Caco-2 (cell line): ENCODE measurements at regions not wholly inside any gene's neighbourhood (a gene's known extent, or its start where the extent isn't known, plus 50 kb on each side); places are given as distances from the start of the nearest gene placed in this dataset.

Experiments
- BruUV-seq: library from RNA; stranded (reverse); fragments of 400-500 nt; replicated peaks from 2 replicates; lab custom pipeline; 2021; lab: Mats Ljungman, UMichigan
- CTCF ChIA-PET: fragments of 300-600 bp; sonication (Branson Sonifier 250); formaldehyde crosslinking; loops from one replicate; lab custom pipeline; 2022; ENCODE audit warnings: antibody characterized with exemption; lab: Charles Lee
- POLR2A ChIA-PET: fragments of 300-600 bp; sonication (Branson Sonifier 250); formaldehyde crosslinking; loops from one replicate; lab custom pipeline; 2022; ENCODE audit warnings: antibody characterized with exemption; lab: Charles Lee
- DNase-seq, 2 experiments: peaks; one replicate each; pipeline versions ENCODE4 v3.0.0 to v3.0.0-alpha.2; 2020 to 2022
- H3K27me3 ChIP-seq: replicated peaks from 2 replicates; pipeline ENCODE4 v1.6.0; 2011; ENCODE audit warnings: low read length; ENCODE audit not compliant: control insufficient read depth, insufficient read depth
- H3K36me3 ChIP-seq: 2 replicates; pipeline ENCODE4 v1.5.1; 2011; ENCODE audit warnings: low read length; ENCODE audit not compliant: control insufficient read depth, insufficient read depth
- H3K4me1 ChIP-seq: fragments of 250-450 bp; sonication (Bioruptor Pico); 2 replicates; pipeline ENCODE4 v1.5.1; 2020; ENCODE audit warnings: mild to moderate bottlenecking
- H3K4me3 ChIP-seq: 2 replicates; pipeline ENCODE4 v1.5.1; 2011; ENCODE audit warnings: low read depth, mild to moderate bottlenecking, control low read depth, low read length
- H3K9me3 ChIP-seq: fragments of 250-450 bp; sonication (Bioruptor Pico); 2 replicates; pipeline ENCODE4 v1.5.1; 2020; ENCODE audit warnings: mild to moderate bottlenecking, moderate library complexity
- H3K27ac Mint-ChIP-seq: one replicate; pipeline ENCODE4 v1.8.0; 2022; ENCODE audit warnings: mixed read lengths; ENCODE audit not compliant: unreplicated experiment
- H3K27me3 Mint-ChIP-seq: one replicate; pipeline ENCODE4 v1.8.0; 2022; ENCODE audit warnings: mixed read lengths; ENCODE audit not compliant: insufficient read depth, unreplicated experiment
- H3K36me3 Mint-ChIP-seq: one replicate; pipeline ENCODE4 v1.8.0; 2022; ENCODE audit warnings: mild to moderate bottlenecking, mixed read lengths; ENCODE audit not compliant: insufficient read depth, unreplicated experiment
- H3K4me1 Mint-ChIP-seq: one replicate; pipeline ENCODE4 v1.8.0; 2022; ENCODE audit warnings: low read depth, mixed read lengths; ENCODE audit not compliant: unreplicated experiment
- H3K4me3 Mint-ChIP-seq: one replicate; pipeline ENCODE4 v1.8.0; 2022; ENCODE audit warnings: mild to moderate bottlenecking, moderate library complexity, mixed read lengths; ENCODE audit not compliant: unreplicated experiment
- H3K9me3 Mint-ChIP-seq: one replicate; pipeline ENCODE4 v1.8.0; 2022; ENCODE audit warnings: mixed read lengths; ENCODE audit not compliant: unreplicated experiment
- intact Hi-C: fragments of 100-400 bp; cut with micrococcal nuclease; formaldehyde crosslinking; loops from one replicate; pipeline ENCODE4 v1.10.0; 2022; ENCODE audit not compliant: unreplicated experiment
- TF ChIP-seq, protein P1 (sequence below), 2 experiments: fragments of 200-600 bp in 1 of 2; IDR thresholded peaks; 1 replicate in 1 of 2; 2 replicates in 1 of 2; pipeline versions ENCODE4 v1.5.1 to v1.8.0; 2011 to 2022; ENCODE audit warnings: antibody characterized with exemption in 1 of 2, control low read depth in 1 of 2, inconsistent platforms in 1 of 2, low read depth in 1 of 2, low read length in 1 of 2, mild to moderate bottlenecking in 1 of 2, moderate library complexity in 1 of 2; ENCODE audit not compliant: insufficient read depth in 1 of 2, severe bottlenecking in 1 of 2, unreplicated experiment in 1 of 2

DNA sequence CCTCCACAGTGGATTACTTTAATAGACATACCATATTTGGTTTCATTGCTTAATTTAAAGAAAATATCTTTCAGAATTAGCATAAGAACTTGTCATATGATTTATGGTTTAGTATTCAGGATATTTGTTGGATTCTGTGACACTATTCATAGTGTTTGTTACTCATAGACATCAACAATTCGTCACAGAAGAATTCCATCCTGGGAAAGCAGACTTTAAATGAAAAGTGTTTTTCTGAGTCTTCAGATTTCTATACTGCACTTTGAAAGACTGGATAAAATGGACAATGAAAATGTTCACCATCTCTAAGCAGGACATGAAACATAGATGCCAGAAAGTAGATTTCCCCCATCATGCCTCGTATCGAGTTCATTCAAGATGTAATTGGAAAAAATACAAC, 435.6 kb upstream of the ONECUT1 start:
- H3K9me3 ChIP-seq = no peaks in the 10 kb centered on the region
- no peak overlapping the region for H3K27ac Mint-ChIP-seq
- H3K36me3 ChIP-seq = no peaks in the 10 kb centered on the region
- no peaks in the 10 kb centered on the region for H3K36me3 Mint-ChIP-seq
- peaks cover 2% of the 10 kb centered on the region for H3K27me3 Mint-ChIP-seq
- TF ChIP-seq, protein P1, sequence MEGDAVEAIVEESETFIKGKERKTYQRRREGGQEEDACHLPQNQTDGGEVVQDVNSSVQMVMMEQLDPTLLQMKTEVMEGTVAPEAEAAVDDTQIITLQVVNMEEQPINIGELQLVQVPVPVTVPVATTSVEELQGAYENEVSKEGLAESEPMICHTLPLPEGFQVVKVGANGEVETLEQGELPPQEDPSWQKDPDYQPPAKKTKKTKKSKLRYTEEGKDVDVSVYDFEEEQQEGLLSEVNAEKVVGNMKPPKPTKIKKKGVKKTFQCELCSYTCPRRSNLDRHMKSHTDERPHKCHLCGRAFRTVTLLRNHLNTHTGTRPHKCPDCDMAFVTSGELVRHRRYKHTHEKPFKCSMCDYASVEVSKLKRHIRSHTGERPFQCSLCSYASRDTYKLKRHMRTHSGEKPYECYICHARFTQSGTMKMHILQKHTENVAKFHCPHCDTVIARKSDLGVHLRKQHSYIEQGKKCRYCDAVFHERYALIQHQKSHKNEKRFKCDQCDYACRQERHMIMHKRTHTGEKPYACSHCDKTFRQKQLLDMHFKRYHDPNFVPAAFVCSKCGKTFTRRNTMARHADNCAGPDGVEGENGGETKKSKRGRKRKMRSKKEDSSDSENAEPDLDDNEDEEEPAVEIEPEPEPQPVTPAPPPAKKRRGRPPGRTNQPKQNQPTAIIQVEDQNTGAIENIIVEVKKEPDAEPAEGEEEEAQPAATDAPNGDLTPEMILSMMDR (IDR thresholded peaks at IDR 0.05; ENCODE audit: insufficient read depth in 1 of 2, low read depth in 1 of 2, low read length in 1 of 2, severe bottlenecking in 1 of 2, unreplicated experiment in 1 of 2) = no peak
- H3K4me3 Mint-ChIP-seq = no peak overlapping the region
- H3K4me3 ChIP-seq = no peak overlapping the region
- DNase-seq = no peak
- CTCF ChIA-PET = no interaction called here
- intact Hi-C loops = loop anchor here (2.0 kb wide), 1 partner anchor 65 kb away; no protein-coding TSS in a partner anchor
- no peaks in the 10 kb centered on the region for H3K27me3 ChIP-seq
- no TSS peak for BruUV-seq
- H3K4me1 Mint-ChIP-seq = no peaks in the 10 kb centered on the region
- no peaks in the 10 kb centered on the region for H3K4me1 ChIP-seq
- POLR2A ChIA-PET = no interaction called here
- no peaks in the 10 kb centered on the region for H3K9me3 Mint-ChIP-seq

DNA sequence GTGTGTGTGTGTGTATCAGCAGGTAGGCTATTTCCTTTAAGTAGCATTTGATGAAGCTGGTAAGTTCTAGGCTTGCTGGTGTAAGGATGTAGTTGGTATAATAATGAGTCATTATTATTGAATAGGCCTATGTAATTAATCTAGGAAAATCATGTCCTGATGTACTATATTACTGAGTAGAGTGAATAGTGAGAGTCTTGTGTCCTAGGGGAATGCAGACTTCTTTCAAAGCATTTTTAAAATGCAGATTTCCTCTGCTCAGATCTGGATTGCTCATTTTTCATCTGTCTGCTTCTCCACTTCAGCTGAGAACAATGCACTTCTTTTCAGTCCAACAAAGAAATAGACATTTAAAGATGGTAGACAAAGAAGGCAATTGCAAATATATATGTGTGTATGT, 434.2 kb upstream of the ONECUT1 start:
- TF ChIP-seq, protein P1 (IDR thresholded peaks at IDR 0.05; ENCODE audit: insufficient read depth in 1 of 2, low read depth in 1 of 2, low read length in 1 of 2, severe bottlenecking in 1 of 2, unreplicated experiment in 1 of 2) = no peak
- ChIA-PET CTCF (no interaction called here), POLR2A (no interaction called here)
- H3K36me3 ChIP-seq = no peaks in the 10 kb centered on the region
- DNase-seq = no peak
- Mint-ChIP-seq H3K9me3 (no peaks in the 10 kb centered on the region), H3K4me3 (no peak overlapping the region), H3K4me1 (no peaks in the 10 kb centered on the region), H3K27me3 (peaks cover 2% of the 10 kb centered on the region), H3K36me3 (no peaks in the 10 kb centered on the region), H3K27ac (no peak overlapping the region)
- intact Hi-C loops = no loop called here
- H3K27me3 ChIP-seq = no peaks in the 10 kb centered on the region
- no peaks in the 10 kb centered on the region for H3K4me1 ChIP-seq
- H3K4me3 ChIP-seq = no peak overlapping the region
- no peaks in the 10 kb centered on the region for H3K9me3 ChIP-seq
- no TSS peak for BruUV-seq

DNA sequence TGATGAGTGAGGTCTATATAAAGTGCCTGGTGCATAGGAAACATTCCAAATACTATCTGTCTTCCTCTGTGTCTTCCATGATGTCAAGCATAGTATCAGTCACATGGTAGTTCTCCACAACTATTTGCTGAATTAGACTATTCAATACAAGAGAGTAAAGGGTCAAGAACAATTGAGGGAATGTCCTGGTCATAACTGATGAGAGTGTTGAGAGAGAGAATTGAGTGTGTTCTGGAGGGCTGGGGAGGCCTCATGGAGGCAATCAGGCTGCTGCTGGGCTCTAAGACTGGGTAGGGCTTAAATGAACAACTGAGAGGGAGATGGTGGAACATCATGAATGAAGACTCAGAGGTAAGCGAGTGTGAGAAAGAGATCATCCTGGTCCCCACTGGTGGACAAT, 433.7 kb upstream of the ONECUT1 start:
- no peaks in the 10 kb centered on the region for H3K36me3 Mint-ChIP-seq
- no peaks in the 10 kb centered on the region for H3K36me3 ChIP-seq
- peaks cover 2% of the 10 kb centered on the region for H3K27me3 Mint-ChIP-seq

More for the DNA sequence above, 433.7 kb upstream of the ONECUT1 start:
- TF ChIP-seq, protein P1 (IDR thresholded peaks at IDR 0.05; ENCODE audit: insufficient read depth in 1 of 2, low read depth in 1 of 2, low read length in 1 of 2, severe bottlenecking in 1 of 2, unreplicated experiment in 1 of 2) = no peak
- intact Hi-C loops = no loop called here
- Histone ChIP-seq H3K4me1 (no peaks in the 10 kb centered on the region), H3K27me3 (no peaks in the 10 kb centered on the region), H3K4me3 (no peak overlapping the region), H3K9me3 (no peaks in the 10 kb centered on the region)
- no peaks in the 10 kb centered on the region for H3K9me3 Mint-ChIP-seq
- POLR2A ChIA-PET = no interaction called here
- no peaks in the 10 kb centered on the region for H3K4me1 Mint-ChIP-seq
- BruUV-seq = no TSS peak
- CTCF ChIA-PET = no interaction called here
- no peak overlapping the region for H3K4me3 Mint-ChIP-seq
- no peak for DNase-seq
- no peak overlapping the region for H3K27ac Mint-ChIP-seq
